NT2/D1 (cell line): ENCODE measurements at regions not wholly inside any gene's neighbourhood (a gene's known extent, or its start where the extent isn't known, plus 50 kb on each side); places are given as distances from the start of the nearest gene placed in this dataset.
A peak's percentile ranks its signal among the peaks of the same experiment; 100 is the strongest.

Source experiments
- DNase-seq: peaks from one replicate; pipeline ENCODE4 v3.0.0-alpha.2; 2011; ENCODE audit warnings: low read depth, low spot score
- H3K27me3 ChIP-seq: 2 replicates; pipeline ENCODE4 v1.6.0; 2011; ENCODE audit warnings: mild to moderate bottlenecking; ENCODE audit not compliant: insufficient read length, insufficient read depth
- H3K36me3 ChIP-seq: 2 replicates; pipeline ENCODE4 v1.6.1; 2011; ENCODE audit warnings: mild to moderate bottlenecking, low read length, mixed read lengths; ENCODE audit not compliant: insufficient read depth, insufficient read length
- H3K4me1 ChIP-seq: 2 replicates; pipeline ENCODE4 v1.5.1; 2011; ENCODE audit not compliant: insufficient read depth, insufficient read length
- H3K4me3 ChIP-seq: 2 replicates; pipeline ENCODE4 v1.5.1; 2011; ENCODE audit warnings: low read depth; ENCODE audit not compliant: insufficient read length
- H3K9ac ChIP-seq: 2 replicates; pipeline ENCODE4 v1.6.0; 2011; ENCODE audit warnings: low read depth; ENCODE audit not compliant: insufficient read length
- H3K9me3 ChIP-seq: 2 replicates; pipeline ENCODE4 v1.5.1; 2011; ENCODE audit warnings: mild to moderate bottlenecking, low read length; ENCODE audit not compliant: insufficient read depth
- SUZ12 ChIP-seq: IDR thresholded peaks from 2 replicates; pipeline ENCODE4 v1.6.1; 2011; ENCODE audit not compliant: insufficient read length, insufficient read depth; ENCODE audit errors: extremely low read depth
- YY1 ChIP-seq: IDR thresholded peaks from 2 replicates; pipeline ENCODE4 v1.6.1; 2011; ENCODE audit not compliant: insufficient read length, insufficient read depth
- ZNF274 ChIP-seq: IDR thresholded peaks from 2 replicates; pipeline ENCODE4 v1.6.1; 2011; ENCODE audit warnings: mild to moderate bottlenecking, low read depth, low read length

GRCh38 chr14:56482310-56482911, 97.2 kb upstream of the TMEM260 start:
- TF ChIP-seq YY1 = no peak
- TF ChIP-seq SUZ12 = no peak
- TF ChIP-seq ZNF274 = no peak
- no peaks in the 10 kb centered on the region for H3K9me3 ChIP-seq
- no peaks in the 10 kb centered on the region for H3K27me3 ChIP-seq
- H3K4me3 ChIP-seq = no peak overlapping the region
- DNase-seq = peak; percentile 43
- H3K4me1 ChIP-seq = no peaks in the 10 kb centered on the region
- no peaks in the 10 kb centered on the region for H3K36me3 ChIP-seq
- no peak overlapping the region for H3K9ac ChIP-seq

- no peaks in the 10 kb centered on the region for H3K27me3 ChIP-seq
- DNase-seq = no peak
- no peaks in the 10 kb centered on the region for H3K9me3 ChIP-seq
- H3K4me1 ChIP-seq = no peaks in the 10 kb centered on the region
- H3K9ac ChIP-seq = no peak overlapping the region
- H3K4me3 ChIP-seq = no peak overlapping the region
- TF ChIP-seq YY1 (no peak), ZNF274 (no peak), SUZ12 (no peak)
- no peaks in the 10 kb centered on the region for H3K36me3 ChIP-seq
Observed at GRCh38 chr14:56487090-56487667, 92.4 kb upstream of the TMEM260 start.

GRCh38 chr14:56487761-56488160, 91.8 kb upstream of the TMEM260 start:
- no peaks in the 10 kb centered on the region for H3K36me3 ChIP-seq
- H3K27me3 ChIP-seq = no peaks in the 10 kb centered on the region
- H3K4me3 ChIP-seq = no peak overlapping the region
- no peaks in the 10 kb centered on the region for H3K4me1 ChIP-seq
- H3K9me3 ChIP-seq = no peaks in the 10 kb centered on the region
- TF ChIP-seq SUZ12 (no peak), ZNF274 (no peak), YY1 (no peak)
- no peak for DNase-seq
- no peak overlapping the region for H3K9ac ChIP-seq

- H3K36me3 ChIP-seq = no peaks in the 10 kb centered on the region
- TF ChIP-seq ZNF274 = no peak
- no peak for TF ChIP-seq YY1
- no peak for TF ChIP-seq SUZ12
- DNase-seq = no peak
- no peaks in the 10 kb centered on the region for H3K27me3 ChIP-seq
- H3K4me1 ChIP-seq = no peaks in the 10 kb centered on the region
- no peak overlapping the region for H3K4me3 ChIP-seq
- H3K9me3 ChIP-seq = no peaks in the 10 kb centered on the region
- H3K9ac ChIP-seq = no peak overlapping the region
Observed at GRCh38 chr14:56488306-56488705, 91.3 kb upstream of the TMEM260 start.

- Histone ChIP-seq H3K27me3 (no peaks in the 10 kb centered on the region), H3K4me1 (no peaks in the 10 kb centered on the region), H3K36me3 (no peaks in the 10 kb centered on the region), H3K9me3 (no peaks in the 10 kb centered on the region), H3K9ac (no peak overlapping the region), H3K4me3 (no peak overlapping the region)
- no peak for TF ChIP-seq YY1
- TF ChIP-seq SUZ12 = no peak
- TF ChIP-seq ZNF274 = no peak
- DNase-seq = no peak
Observed at GRCh38 chr14:56490379-56490778, 89.2 kb upstream of the TMEM260 start.

GRCh38 chr14:56491299-56492285, 88.0 kb upstream of the TMEM260 start:
- TF ChIP-seq YY1 = no peak
- TF ChIP-seq ZNF274 = no peak
- TF ChIP-seq SUZ12 = no peak
- no peaks in the 10 kb centered on the region for H3K4me1 ChIP-seq
- H3K9me3 ChIP-seq = no peaks in the 10 kb centered on the region
- no peak overlapping the region for H3K9ac ChIP-seq
- H3K4me3 ChIP-seq = no peak overlapping the region
- no peaks in the 10 kb centered on the region for H3K36me3 ChIP-seq
- peak; percentile 78 for DNase-seq
- no peaks in the 10 kb centered on the region for H3K27me3 ChIP-seq

- no peak for DNase-seq
- no peak for TF ChIP-seq YY1
- no peak for TF ChIP-seq SUZ12
- TF ChIP-seq ZNF274 = no peak
- Histone ChIP-seq H3K4me1 (no peaks in the 10 kb centered on the region), H3K36me3 (no peaks in the 10 kb centered on the region), H3K9ac (no peak overlapping the region), H3K9me3 (no peaks in the 10 kb centered on the region), H3K27me3 (no peaks in the 10 kb centered on the region), H3K4me3 (no peak overlapping the region)
Observed at GRCh38 chr14:56494167-56494566, 85.4 kb upstream of the TMEM260 start.
